HuH-7.5 (cell line): ENCODE measurements at regions not wholly inside any gene's neighbourhood (a gene's known extent, or its start where the extent isn't known, plus 50 kb on each side); places are given as distances from the start of the nearest gene placed in this dataset.

Experiments
- DNase-seq: peaks from one replicate; pipeline ENCODE4 v3.0.0; 2011; ENCODE audit warnings: low spot score

DNA sequence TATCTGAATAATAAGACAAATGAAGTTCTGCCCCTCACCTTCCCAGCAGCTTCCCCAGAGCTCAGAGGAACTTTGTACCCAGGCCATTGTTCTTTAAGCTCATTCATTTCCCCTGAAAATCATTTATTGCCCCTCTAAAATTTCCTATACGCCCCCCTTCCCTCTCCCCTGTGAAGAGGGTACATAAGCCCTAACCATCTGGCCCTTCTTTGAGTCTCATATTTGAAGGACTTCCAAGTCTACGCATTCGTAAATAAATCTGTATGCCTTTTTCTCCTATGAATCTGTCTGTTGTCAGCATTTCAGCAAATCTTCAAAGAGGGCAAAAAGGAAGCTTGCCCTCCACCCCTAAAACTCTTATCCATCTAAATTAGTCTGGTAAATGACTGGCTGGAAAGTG, 73.1 kb upstream of the DST start:
- no peak for DNase-seq

- DNase-seq: no peak
Measured at GRCh38 chr6:56714982-56715456, 72.3 kb upstream of the DST start.

DNA sequence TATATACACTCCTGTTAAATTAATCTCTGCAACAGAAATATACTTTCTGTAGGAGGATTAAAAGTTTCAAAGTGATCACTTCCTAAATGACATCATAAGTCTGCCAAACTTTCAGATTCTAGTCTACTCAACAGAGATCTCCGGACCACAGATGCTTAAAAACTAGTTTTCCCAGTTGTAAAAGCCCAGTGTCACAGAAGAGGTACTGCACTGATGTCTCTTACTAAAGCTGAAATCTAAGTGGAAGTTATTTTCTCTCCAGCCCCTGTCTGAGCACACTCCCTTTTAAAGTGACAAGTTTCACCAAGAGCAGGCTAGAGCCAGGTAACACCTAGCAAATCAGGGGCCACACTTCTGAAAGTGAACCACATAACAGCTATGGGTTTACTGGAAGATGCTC, 71.6 kb upstream of the DST start:
- no peak for DNase-seq

- no peak for DNase-seq
Measured at GRCh38 chr6:56713254-56713672, 70.6 kb upstream of the DST start.

- DNase-seq: no peak
Measured at GRCh38 chr6:56710967-56711366, 68.3 kb upstream of the DST start.

DNA sequence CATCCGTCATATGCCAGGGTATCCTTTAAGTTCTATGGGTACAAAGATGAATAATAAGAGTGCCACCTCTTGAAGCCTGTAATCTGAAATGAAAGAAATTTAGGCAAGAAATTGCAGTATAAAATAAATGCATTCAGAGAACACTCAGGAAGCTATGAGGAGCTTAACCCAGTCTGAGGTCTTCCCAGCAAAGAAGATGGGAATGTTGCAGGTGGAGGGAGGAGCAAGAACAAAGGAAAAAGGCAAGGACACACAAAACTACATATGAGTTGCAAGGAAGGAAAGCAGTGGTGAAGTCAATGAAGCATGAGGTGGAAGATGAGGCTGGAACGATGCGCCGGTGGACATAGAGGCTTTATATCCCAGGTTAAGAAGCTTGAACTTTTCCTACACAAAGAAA, 67.0 kb upstream of the DST start:
- DNase-seq: no peak

- DNase-seq: no peak
Measured at GRCh38 chr6:56708810-56709597, 66.3 kb upstream of the DST start.

- no peak for DNase-seq
Measured at GRCh38 chr6:56706981-56707726, 64.5 kb upstream of the DST start.

DNA sequence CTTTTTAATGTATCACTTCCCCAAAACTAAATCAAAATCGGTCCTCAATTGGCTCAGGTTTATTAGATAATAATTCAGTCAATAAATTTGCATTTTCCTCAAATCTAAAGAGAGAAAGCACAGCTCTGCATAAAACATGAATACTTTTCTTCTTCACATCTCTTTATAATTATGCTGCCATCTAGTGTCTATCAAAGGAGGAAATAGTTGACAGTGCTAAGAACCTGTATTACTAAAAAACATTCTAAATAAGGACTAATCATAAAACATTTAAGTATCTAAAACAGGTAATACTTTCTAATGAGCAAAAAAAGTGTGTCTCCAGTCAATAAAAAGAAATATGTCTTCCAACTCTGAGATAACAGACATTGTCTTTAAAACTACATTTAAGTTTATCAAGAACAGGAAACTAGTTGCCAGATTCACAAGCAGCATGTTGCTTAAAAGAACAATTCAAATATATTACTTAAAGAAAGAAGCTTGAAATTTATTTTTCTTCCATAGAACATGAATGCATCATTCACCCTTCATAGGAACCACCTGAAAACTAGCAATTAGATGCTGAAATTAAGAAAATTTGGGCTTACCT, 56.5 kb upstream of the DST start:
- DNase-seq: no peak

- no peak for DNase-seq
Measured at GRCh38 chr6:56695702-56696101, 53.0 kb upstream of the DST start.

- no peak for DNase-seq
Measured at GRCh38 chr6:56694002-56694401, 51.3 kb upstream of the DST start.

DNA sequence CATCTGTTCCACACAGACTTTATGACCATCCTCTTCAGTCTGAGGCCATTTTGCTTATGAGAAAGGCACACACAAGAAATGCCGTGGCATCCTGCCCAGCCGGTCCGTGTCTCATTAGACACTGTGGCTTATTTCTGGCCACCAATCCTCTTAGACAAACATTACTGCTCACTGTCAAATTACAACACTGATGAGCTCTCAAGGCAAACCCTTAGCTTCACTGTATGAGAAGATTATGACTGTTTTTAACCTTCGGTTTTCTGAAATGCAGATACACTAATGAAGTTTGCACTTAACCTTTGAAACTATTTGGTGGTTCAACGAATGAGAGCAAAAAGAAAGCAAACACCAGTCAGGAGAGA, 50.5 kb upstream of the DST start:
- no peak for DNase-seq

- DNase-seq: no peak
Measured at GRCh38 chr6:56692523-56693245, 50.0 kb upstream of the DST start.
